ENCODE measurements at regions not wholly inside any gene's neighbourhood (a gene's known extent, or its start where the extent isn't known, plus 50 kb on each side); places are given as distances from the start of the nearest gene placed in this dataset.

GRCh38 chr18:51279367-51279984 is 82.0 kb upstream of the MEX3C start (continued):
- TF ChIP-seq NR2F1 (conservative IDR thresholded peaks at IDR 0.05) (peak; percentile 95), CBX3 (IDR thresholded peaks at IDR 0.05; ENCODE audit: borderline replicate concordance, low read depth) (no peak), NRF1 (conservative IDR thresholded peaks at IDR 0.05; ENCODE audit: low read depth, low read length) (no peak), MTA3 (IDR thresholded peaks at IDR 0.05; ENCODE audit: borderline replicate concordance, low read length) (no peak), ZNF207 (IDR thresholded peaks at IDR 0.05; ENCODE audit: borderline replicate concordance) (no peak), HDAC2 (IDR thresholded peaks at IDR 0.05) (no peak), MYC (IDR thresholded peaks at IDR 0.05; ENCODE audit: insufficient read depth, insufficient read length, insufficient replicate concordance, low read length, severe bottlenecking) (no peak), YY1 (IDR thresholded peaks at IDR 0.05; ENCODE audit: low read depth, low read length) (no peak), EP300 (IDR thresholded peaks at IDR 0.05; ENCODE audit: borderline replicate concordance in 1 of 2, control insufficient read depth in 1 of 2, low read depth in 2 of 2, low read length in 2 of 2) (peak in 1 of 2 experiments; percentile 65; a peak in 1 of 4 replicates), TCF7 (IDR thresholded peaks at IDR 0.05; ENCODE audit: borderline replicate concordance) (no peak), MAX (IDR thresholded peaks at IDR 0.05; ENCODE audit: low read depth, low read length) (no peak), SIN3A (IDR thresholded peaks at IDR 0.05; ENCODE audit: low read depth, low read length) (no peak), SMARCA5 (IDR thresholded peaks at IDR 0.05) (peak; percentile 86; the same call in 1 of the 2 replicates), YBX1 (IDR thresholded peaks at IDR 0.05) (no peak), IKZF1 (conservative IDR thresholded peaks at IDR 0.05) (peak; percentile 81), SP1 (IDR thresholded peaks at IDR 0.05; ENCODE audit: low read depth, low read length) (no peak), SREBF2 (IDR thresholded peaks at IDR 0.05; ENCODE audit: low read length) (no peak), KLF5 (IDR thresholded peaks at IDR 0.05; ENCODE audit: partially characterized antibody) (no peak), PRDM15 (CRISPR knock-in tag; IDR thresholded peaks at IDR 0.05) (no peak), PBX3 (IDR thresholded peaks at IDR 0.05; ENCODE audit: insufficient replicate concordance, low read depth, low read length) (no peak), SUZ12 (IDR thresholded peaks at IDR 0.05; ENCODE audit: unreplicated experiment) (no peak), ASH2L (IDR thresholded peaks at IDR 0.05; ENCODE audit: borderline replicate concordance, low read depth) (no peak), CREM (IDR thresholded peaks at IDR 0.05; ENCODE audit: low read depth) (0 out of 2 replicates have a peak, but pooled peaks have one; percentile 11), WRNIP1 (IDR thresholded peaks at IDR 0.05; ENCODE audit: borderline replicate concordance, low read depth, low read length) (no peak), TBL1XR1 (IDR thresholded peaks at IDR 0.05; ENCODE audit: low read depth, low read length) (no peak), CREB1 (IDR thresholded peaks at IDR 0.05; ENCODE audit: low read depth) (no peak), IKZF2 (IDR thresholded peaks at IDR 0.05) (peak; percentile 85 to 87)

Measured in GM12878 (cell line).